ENCODE measurements at regions not wholly inside any gene's neighbourhood (a gene's known extent, or its start where the extent isn't known, plus 50 kb on each side); places are given as distances from the start of the nearest gene placed in this dataset.

DNA sequence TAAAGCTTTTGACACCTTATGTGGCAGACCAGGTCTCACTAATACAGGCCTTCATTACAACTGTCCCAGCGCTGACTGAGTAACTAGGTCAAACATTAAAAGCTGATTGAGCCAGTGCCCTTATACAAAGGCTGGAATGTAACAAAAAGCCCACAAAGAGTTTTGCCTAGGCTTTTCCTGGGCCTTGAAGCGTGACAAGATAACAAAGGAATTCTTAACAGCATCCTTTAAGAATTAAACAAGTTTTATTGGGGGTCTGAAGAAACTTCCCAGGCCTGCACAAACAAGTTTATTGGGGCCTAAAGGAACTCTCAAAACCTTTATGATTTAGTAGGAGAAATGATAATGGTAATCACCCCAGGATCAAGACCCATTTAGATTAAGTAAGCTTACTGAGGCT, 267.6 kb upstream of the FAM83B start:
- TF ChIP-seq, protein P1, sequence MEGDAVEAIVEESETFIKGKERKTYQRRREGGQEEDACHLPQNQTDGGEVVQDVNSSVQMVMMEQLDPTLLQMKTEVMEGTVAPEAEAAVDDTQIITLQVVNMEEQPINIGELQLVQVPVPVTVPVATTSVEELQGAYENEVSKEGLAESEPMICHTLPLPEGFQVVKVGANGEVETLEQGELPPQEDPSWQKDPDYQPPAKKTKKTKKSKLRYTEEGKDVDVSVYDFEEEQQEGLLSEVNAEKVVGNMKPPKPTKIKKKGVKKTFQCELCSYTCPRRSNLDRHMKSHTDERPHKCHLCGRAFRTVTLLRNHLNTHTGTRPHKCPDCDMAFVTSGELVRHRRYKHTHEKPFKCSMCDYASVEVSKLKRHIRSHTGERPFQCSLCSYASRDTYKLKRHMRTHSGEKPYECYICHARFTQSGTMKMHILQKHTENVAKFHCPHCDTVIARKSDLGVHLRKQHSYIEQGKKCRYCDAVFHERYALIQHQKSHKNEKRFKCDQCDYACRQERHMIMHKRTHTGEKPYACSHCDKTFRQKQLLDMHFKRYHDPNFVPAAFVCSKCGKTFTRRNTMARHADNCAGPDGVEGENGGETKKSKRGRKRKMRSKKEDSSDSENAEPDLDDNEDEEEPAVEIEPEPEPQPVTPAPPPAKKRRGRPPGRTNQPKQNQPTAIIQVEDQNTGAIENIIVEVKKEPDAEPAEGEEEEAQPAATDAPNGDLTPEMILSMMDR (IDR thresholded peaks at IDR 0.05) = no peak
- TF ChIP-seq EP300 (IDR thresholded peaks at IDR 0.05) = no peak
- no peak for TF ChIP-seq POLR2A (IDR thresholded peaks at IDR 0.05)
